ENCODE measurements at regions not wholly inside any gene's neighbourhood (a gene's known extent, or its start where the extent isn't known, plus 50 kb on each side); places are given as distances from the start of the nearest gene placed in this dataset.

- Histone ChIP-seq H3K4me1 (ENCODE audit: control insufficient read depth in 2 of 3, insufficient read depth in 2 of 3, low read depth in 1 of 3, low read length in 3 of 3) (no peaks in the 10 kb centered on the region), H3K36me3 (ENCODE audit: control insufficient read depth in 2 of 3, insufficient read depth in 3 of 3, low read length in 3 of 3) (no peaks in the 10 kb centered on the region), H3K27me3 (ENCODE audit: control insufficient read depth, insufficient read depth, low read length) (no peaks in the 10 kb centered on the region), H3K4me3 (ENCODE audit: low read length in 3 of 3) (no peak overlapping the region), H3K9ac (ENCODE audit: low read length in 3 of 3) (no peak overlapping the region), H3K9me3 (ENCODE audit: control insufficient read depth in 2 of 3, insufficient read depth in 1 of 3, low read length in 3 of 3) (no peaks in the 10 kb centered on the region), H3K27ac (ENCODE audit: low read depth in 2 of 2, low read length in 2 of 2) (no peak overlapping the region)
- intact Hi-C loops (cut with DNase I) = no loop called here
- FAIRE-seq (no peak), DNase-seq (no peak)
- TF ChIP-seq, protein P1, sequence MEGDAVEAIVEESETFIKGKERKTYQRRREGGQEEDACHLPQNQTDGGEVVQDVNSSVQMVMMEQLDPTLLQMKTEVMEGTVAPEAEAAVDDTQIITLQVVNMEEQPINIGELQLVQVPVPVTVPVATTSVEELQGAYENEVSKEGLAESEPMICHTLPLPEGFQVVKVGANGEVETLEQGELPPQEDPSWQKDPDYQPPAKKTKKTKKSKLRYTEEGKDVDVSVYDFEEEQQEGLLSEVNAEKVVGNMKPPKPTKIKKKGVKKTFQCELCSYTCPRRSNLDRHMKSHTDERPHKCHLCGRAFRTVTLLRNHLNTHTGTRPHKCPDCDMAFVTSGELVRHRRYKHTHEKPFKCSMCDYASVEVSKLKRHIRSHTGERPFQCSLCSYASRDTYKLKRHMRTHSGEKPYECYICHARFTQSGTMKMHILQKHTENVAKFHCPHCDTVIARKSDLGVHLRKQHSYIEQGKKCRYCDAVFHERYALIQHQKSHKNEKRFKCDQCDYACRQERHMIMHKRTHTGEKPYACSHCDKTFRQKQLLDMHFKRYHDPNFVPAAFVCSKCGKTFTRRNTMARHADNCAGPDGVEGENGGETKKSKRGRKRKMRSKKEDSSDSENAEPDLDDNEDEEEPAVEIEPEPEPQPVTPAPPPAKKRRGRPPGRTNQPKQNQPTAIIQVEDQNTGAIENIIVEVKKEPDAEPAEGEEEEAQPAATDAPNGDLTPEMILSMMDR (IDR thresholded peaks at IDR 0.05; ENCODE audit: borderline replicate concordance, extremely low read depth, insufficient read depth) = no peak
These were observed 293.2 kb downstream of the PPP1R3A start for GRCh38 chr7:113625494-113626102.

GRCh38 chr7:113622796-113623195 is 296.0 kb downstream of the PPP1R3A start:
- FAIRE-seq (no peak), DNase-seq (no peak)
- Histone ChIP-seq H3K36me3 (ENCODE audit: control insufficient read depth in 2 of 3, insufficient read depth in 3 of 3, low read length in 3 of 3) (no peaks in the 10 kb centered on the region), H3K4me3 (ENCODE audit: low read length in 3 of 3) (no peak overlapping the region), H3K4me1 (ENCODE audit: control insufficient read depth in 2 of 3, insufficient read depth in 2 of 3, low read depth in 1 of 3, low read length in 3 of 3) (no peaks in the 10 kb centered on the region), H3K27ac (ENCODE audit: low read depth in 2 of 2, low read length in 2 of 2) (no peak overlapping the region), H3K9me3 (ENCODE audit: control insufficient read depth in 2 of 3, insufficient read depth in 1 of 3, low read length in 3 of 3) (peaks cover 0 to 3% (median 0%) of the 10 kb centered on the region in 3 donors), H3K27me3 (ENCODE audit: control insufficient read depth, insufficient read depth, low read length) (no peaks in the 10 kb centered on the region), H3K9ac (ENCODE audit: low read length in 3 of 3) (no peak overlapping the region)
- TF ChIP-seq, protein P1 (IDR thresholded peaks at IDR 0.05; ENCODE audit: borderline replicate concordance, extremely low read depth, insufficient read depth) = no peak
- intact Hi-C loops (cut with DNase I) = no loop called here

GRCh38 chr7:113610572-113610971 is 308.2 kb downstream of the PPP1R3A start:
- H3K27ac ChIP-seq (ENCODE audit: low read depth in 2 of 2, low read length in 2 of 2) = no peak overlapping the region
- no peak for FAIRE-seq
- intact Hi-C loops (cut with DNase I) = no loop called here

More at GRCh38 chr7:113610572-113610971, 308.2 kb downstream of the PPP1R3A start:
- Histone ChIP-seq H3K36me3 (ENCODE audit: control insufficient read depth in 2 of 3, insufficient read depth in 3 of 3, low read length in 3 of 3) (no peaks in the 10 kb centered on the region), H3K4me3 (ENCODE audit: low read length in 3 of 3) (no peak overlapping the region), H3K9me3 (ENCODE audit: control insufficient read depth in 2 of 3, insufficient read depth in 1 of 3, low read length in 3 of 3) (no peaks in the 10 kb centered on the region), H3K4me1 (ENCODE audit: control insufficient read depth in 2 of 3, insufficient read depth in 2 of 3, low read depth in 1 of 3, low read length in 3 of 3) (no peaks in the 10 kb centered on the region), H3K9ac (ENCODE audit: low read length in 3 of 3) (no peak overlapping the region), H3K27me3 (ENCODE audit: control insufficient read depth, insufficient read depth, low read length) (no peaks in the 10 kb centered on the region)
- no peak for DNase-seq
- TF ChIP-seq, protein P1 (IDR thresholded peaks at IDR 0.05; ENCODE audit: borderline replicate concordance, extremely low read depth, insufficient read depth) = no peak

Measured in kidney (tissue), 13 donors.